GM21381 (cell line): ENCODE measurements at regions not wholly inside any gene's neighbourhood (a gene's known extent, or its start where the extent isn't known, plus 50 kb on each side); places are given as distances from the start of the nearest gene placed in this dataset.
"Not testable (repeated sequence)": the region's sequence is repeated elsewhere in the genome, so short reads cannot be mapped to it uniquely, and the experiment has no call there.

ENCODE experiments used
- ATAC-seq: cut with Tn5 transposase; IDR thresholded peaks from one replicate; pipeline ENCODE4 v1.9.1; 2021; ENCODE audit warnings: mild to moderate bottlenecking, moderate library complexity; ENCODE audit not compliant: unreplicated experiment

GRCh38 chr1:31510853-31511789, 65.2 kb upstream of the TINAGL1 start:
- ATAC-seq: no peak

GRCh38 chr1:31511848-31512615, 64.3 kb upstream of the TINAGL1 start:
- ATAC-seq: no peak

GRCh38 chr1:31514117-31514516, 62.2 kb upstream of the TINAGL1 start:
- no peak for ATAC-seq

- no peak for ATAC-seq
These were observed 61.1 kb upstream of the TINAGL1 start for GRCh38 chr1:31515056-31515775.

- no peak for ATAC-seq
These were observed 60.4 kb upstream of the TINAGL1 start for GRCh38 chr1:31515936-31516335.

GRCh38 chr1:31517301-31517700, 59.0 kb upstream of the TINAGL1 start:
- no peak for ATAC-seq

GRCh38 chr1:31517986-31518385, 58.3 kb upstream of the TINAGL1 start:
- not testable (repeated sequence) for ATAC-seq

- no peak for ATAC-seq
These were observed 54.4 kb upstream of the TINAGL1 start for GRCh38 chr1:31521761-31522555.

GRCh38 chr1:31522556-31522845, 53.8 kb upstream of the TINAGL1 start:
- no peak for ATAC-seq

GRCh38 chr1:31523012-31523411, 53.3 kb upstream of the TINAGL1 start:
- ATAC-seq: no peak

GRCh38 chr1:31523769-31524168, 52.5 kb upstream of the TINAGL1 start:
- ATAC-seq: no peak

- ATAC-seq: no peak
These were observed 52.0 kb upstream of the TINAGL1 start for GRCh38 chr1:31524186-31524901.
